ENCODE measurements at regions not wholly inside any gene's neighbourhood (a gene's known extent, or its start where the extent isn't known, plus 50 kb on each side); places are given as distances from the start of the nearest gene placed in this dataset.

DNA sequence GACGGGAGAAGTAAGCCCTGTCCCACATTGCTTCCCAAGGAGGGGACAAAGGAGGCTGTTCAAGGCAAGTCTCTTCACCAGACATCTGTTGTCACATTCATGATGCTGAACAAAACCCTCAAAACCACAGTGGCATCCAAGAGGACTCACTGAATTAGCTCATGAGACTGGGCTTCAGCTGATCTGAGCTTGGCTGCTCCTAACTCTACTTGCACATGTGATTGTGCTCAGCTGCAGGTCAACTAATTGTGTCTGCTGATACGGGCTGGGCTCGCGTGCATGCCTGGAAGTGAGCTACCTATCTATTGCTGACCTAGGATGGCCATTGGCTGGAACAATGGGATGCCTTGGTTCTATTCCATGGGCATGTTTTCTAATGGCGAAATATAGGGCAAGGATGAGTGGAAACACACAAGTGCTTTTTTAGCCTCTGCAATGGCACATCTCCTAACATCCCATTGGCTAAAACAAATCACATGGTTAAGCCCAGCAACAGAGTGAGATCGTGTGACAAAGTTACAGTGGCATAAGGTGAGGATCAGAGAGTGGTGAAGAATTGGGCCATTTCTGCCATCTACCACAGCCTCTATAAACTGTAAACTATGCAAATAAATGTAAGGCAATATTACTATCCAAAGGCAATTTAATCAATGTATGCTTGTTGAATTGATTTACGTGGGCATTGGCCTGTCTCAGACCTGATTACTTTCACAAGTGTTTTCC, 52.9 kb upstream of the CAPN13 start:
- Histone ChIP-seq H3K36me3 (ENCODE audit: insufficient read depth, low read length, poor library complexity, severe bottlenecking) (no peaks in the 10 kb centered on the region), H3K4me3 (ENCODE audit: low read depth, low read length, poor library complexity, severe bottlenecking) (no peak overlapping the region), H3K9me3 (ENCODE audit: low read depth, low read length, poor library complexity, severe bottlenecking) (no peaks in the 10 kb centered on the region), H3K27me3 (replicated peaks; ENCODE audit: insufficient read depth, low read depth, low read length, poor library complexity) (peaks cover 7% of the 10 kb centered on the region), H3K27ac (ENCODE audit: low read depth, low read length, poor library complexity, severe bottlenecking) (no peak overlapping the region), H3K4me1 (ENCODE audit: insufficient read depth, low read length, poor library complexity, severe bottlenecking) (no peaks in the 10 kb centered on the region)
- ChIA-PET POLR2A (ENCODE audit: low non-redundant PET) (interaction anchor here (0.7 kb wide), 1 partner anchor 270 kb away, joined by 3 read pairs; no protein-coding TSS in a partner anchor), CTCF (interaction anchor here (1.1 to 1.2 kb wide), 2 partner anchors 149 to 310 kb away, joined by 3 to 5 read pairs; no protein-coding TSS in a partner anchor)
- BruUV-seq (replicated peaks): no TSS peak
- peak; percentile 14 for DNase-seq (ENCODE audit: low spot score)
- TF ChIP-seq, protein P1, sequence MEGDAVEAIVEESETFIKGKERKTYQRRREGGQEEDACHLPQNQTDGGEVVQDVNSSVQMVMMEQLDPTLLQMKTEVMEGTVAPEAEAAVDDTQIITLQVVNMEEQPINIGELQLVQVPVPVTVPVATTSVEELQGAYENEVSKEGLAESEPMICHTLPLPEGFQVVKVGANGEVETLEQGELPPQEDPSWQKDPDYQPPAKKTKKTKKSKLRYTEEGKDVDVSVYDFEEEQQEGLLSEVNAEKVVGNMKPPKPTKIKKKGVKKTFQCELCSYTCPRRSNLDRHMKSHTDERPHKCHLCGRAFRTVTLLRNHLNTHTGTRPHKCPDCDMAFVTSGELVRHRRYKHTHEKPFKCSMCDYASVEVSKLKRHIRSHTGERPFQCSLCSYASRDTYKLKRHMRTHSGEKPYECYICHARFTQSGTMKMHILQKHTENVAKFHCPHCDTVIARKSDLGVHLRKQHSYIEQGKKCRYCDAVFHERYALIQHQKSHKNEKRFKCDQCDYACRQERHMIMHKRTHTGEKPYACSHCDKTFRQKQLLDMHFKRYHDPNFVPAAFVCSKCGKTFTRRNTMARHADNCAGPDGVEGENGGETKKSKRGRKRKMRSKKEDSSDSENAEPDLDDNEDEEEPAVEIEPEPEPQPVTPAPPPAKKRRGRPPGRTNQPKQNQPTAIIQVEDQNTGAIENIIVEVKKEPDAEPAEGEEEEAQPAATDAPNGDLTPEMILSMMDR (conservative IDR thresholded peaks at IDR 0.05; ENCODE audit: low read depth, low read length): no peak
- TF ChIP-seq EZH2 (IDR thresholded peaks at IDR 0.05; ENCODE audit: borderline replicate concordance, low read depth, low read length, poor library complexity, severe bottlenecking): no peak
- intact Hi-C loops (cut with micrococcal nuclease; ENCODE audit: unreplicated experiment): loop anchor here (5.0 kb wide), 1 partner anchor 472 kb away; no protein-coding TSS in a partner anchor
